ENCODE measurements at regions not wholly inside any gene's neighbourhood (a gene's known extent, or its start where the extent isn't known, plus 50 kb on each side); places are given as distances from the start of the nearest gene placed in this dataset.

DNA sequence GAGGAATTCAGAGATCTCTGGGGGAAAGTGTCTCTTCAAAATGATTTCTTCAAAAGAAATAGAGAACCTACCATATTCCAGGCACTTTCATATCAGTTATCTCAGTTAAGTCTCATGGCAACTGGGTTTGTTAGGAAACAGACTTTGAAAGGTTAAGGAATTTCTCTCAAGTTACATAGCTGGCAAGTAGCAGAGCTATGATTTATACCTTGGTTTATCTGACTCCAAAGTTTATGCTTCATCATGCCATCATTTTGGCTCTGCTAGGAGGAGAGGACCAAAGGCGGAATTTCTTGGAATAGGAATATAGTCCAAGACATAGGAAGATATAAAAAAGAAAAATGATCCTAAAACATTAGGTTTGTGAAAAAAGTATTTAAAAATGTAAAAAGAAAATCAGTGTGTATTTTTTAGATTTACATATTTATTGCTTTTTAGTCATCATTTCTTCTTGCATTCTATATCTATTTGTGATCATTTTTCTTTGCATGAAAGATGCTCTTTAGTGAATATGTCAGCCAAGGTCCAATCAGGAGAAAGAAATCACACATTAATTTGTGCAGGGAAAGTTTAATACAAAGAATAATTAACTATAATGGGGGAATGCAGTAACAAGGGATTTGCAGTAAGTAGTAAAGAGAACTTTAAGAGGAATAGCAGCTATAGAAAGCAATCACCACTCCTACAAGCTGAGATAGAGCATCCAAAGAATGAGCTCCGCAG, 199.1 kb upstream of the ZBED5 start:
- Histone ChIP-seq H3K4me2 (ENCODE audit: low read length) (no peak overlapping the region), H3K4me3 (ENCODE audit: low read depth, low read length, poor library complexity, severe bottlenecking) (no peak overlapping the region), H3K4me1 (ENCODE audit: insufficient read depth, low read length, poor library complexity, severe bottlenecking) (no peaks in the 10 kb centered on the region), H4K20me1 (ENCODE audit: insufficient read depth, low read length) (no peaks in the 10 kb centered on the region), H3K36me3 (ENCODE audit: insufficient read depth, low read length) (no peaks in the 10 kb centered on the region), H3K9me3 (ENCODE audit: low read length) (no peaks in the 10 kb centered on the region), H2AFZ (ENCODE audit: low read length) (no peak overlapping the region), H3K9me2 (ENCODE audit: insufficient read depth, low read length) (no peaks in the 10 kb centered on the region), H3K27ac (ENCODE audit: low read depth, low read length, poor library complexity, severe bottlenecking) (no peak overlapping the region), H3K79me2 (ENCODE audit: insufficient read depth, low read depth, low read length) (no peaks in the 10 kb centered on the region)
- no peak for DNase-seq (ENCODE audit: low spot score)
- ChIA-PET CTCF (ENCODE audit: unreplicated experiment) (no interaction called here), POLR2A (no interaction called here)
- BruUV-seq (replicated peaks), result no TSS peak
- intact Hi-C loops (cut with micrococcal nuclease; ENCODE audit: unreplicated experiment), result no loop called here
- TF ChIP-seq EZH2phosphoT487 (IDR thresholded peaks at IDR 0.05; ENCODE audit: borderline replicate concordance, low read depth, low read length) (no peak), CTCF (conservative IDR thresholded peaks at IDR 0.05; ENCODE audit: low read length) (no peak)

DNA sequence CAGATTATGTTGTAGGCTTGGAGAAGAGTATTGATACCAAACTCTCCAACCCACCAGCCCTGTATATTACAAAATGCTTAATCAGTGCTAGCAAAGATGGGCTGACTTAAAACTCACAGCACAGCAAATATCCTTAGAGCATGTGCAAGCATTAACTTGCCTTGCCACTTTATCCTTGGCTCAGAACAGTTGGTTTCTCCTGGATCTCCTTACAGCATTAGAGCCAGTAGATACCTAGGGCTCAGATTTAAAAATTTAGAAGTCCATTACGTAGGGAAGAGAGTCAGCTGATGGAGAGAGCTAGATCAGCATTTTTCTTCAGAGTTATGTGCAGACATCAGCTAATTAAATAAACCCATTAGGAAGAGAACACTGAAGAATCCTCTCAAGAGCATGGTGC, 198.5 kb upstream of the ZBED5 start:
- no peaks in the 10 kb centered on the region for H3K9me2 ChIP-seq (ENCODE audit: insufficient read depth, low read length)
- intact Hi-C loops (cut with micrococcal nuclease; ENCODE audit: unreplicated experiment), result no loop called here
- ChIA-PET CTCF (ENCODE audit: unreplicated experiment) (no interaction called here), POLR2A (no interaction called here)
- H3K27ac ChIP-seq (ENCODE audit: low read depth, low read length, poor library complexity, severe bottlenecking), result no peak overlapping the region
- no peak for DNase-seq (ENCODE audit: low spot score)
- H3K4me3 ChIP-seq (ENCODE audit: low read depth, low read length, poor library complexity, severe bottlenecking), result no peak overlapping the region
- no peak overlapping the region for H3K4me2 ChIP-seq (ENCODE audit: low read length)
- no TSS peak for BruUV-seq (replicated peaks)
- no peaks in the 10 kb centered on the region for H3K79me2 ChIP-seq (ENCODE audit: insufficient read depth, low read depth, low read length)
- H3K36me3 ChIP-seq (ENCODE audit: insufficient read depth, low read length), result no peaks in the 10 kb centered on the region
- H2AFZ ChIP-seq (ENCODE audit: low read length), result no peak overlapping the region
- no peaks in the 10 kb centered on the region for H3K4me1 ChIP-seq (ENCODE audit: insufficient read depth, low read length, poor library complexity, severe bottlenecking)
- no peaks in the 10 kb centered on the region for H3K9me3 ChIP-seq (ENCODE audit: low read length)
- TF ChIP-seq CTCF (conservative IDR thresholded peaks at IDR 0.05; ENCODE audit: low read length) (no peak), EZH2phosphoT487 (IDR thresholded peaks at IDR 0.05; ENCODE audit: borderline replicate concordance, low read depth, low read length) (no peak)
- no peaks in the 10 kb centered on the region for H4K20me1 ChIP-seq (ENCODE audit: insufficient read depth, low read length)

- H3K4me3 ChIP-seq (ENCODE audit: low read depth, low read length, poor library complexity, severe bottlenecking), result no peak overlapping the region
- BruUV-seq (replicated peaks), result no TSS peak
- TF ChIP-seq CTCF (conservative IDR thresholded peaks at IDR 0.05; ENCODE audit: low read length), result no peak
- TF ChIP-seq EZH2phosphoT487 (IDR thresholded peaks at IDR 0.05; ENCODE audit: borderline replicate concordance, low read depth, low read length), result no peak
- H3K4me1 ChIP-seq (ENCODE audit: insufficient read depth, low read length, poor library complexity, severe bottlenecking), result no peaks in the 10 kb centered on the region
- DNase-seq (ENCODE audit: low spot score), result no peak
- H4K20me1 ChIP-seq (ENCODE audit: insufficient read depth, low read length), result no peaks in the 10 kb centered on the region
- no peak overlapping the region for H3K27ac ChIP-seq (ENCODE audit: low read depth, low read length, poor library complexity, severe bottlenecking)
- H2AFZ ChIP-seq (ENCODE audit: low read length), result no peak overlapping the region
- ChIA-PET CTCF (ENCODE audit: unreplicated experiment) (interaction anchor here (0.6 kb wide), 1 partner anchor 793 kb away, joined by 3 read pairs; no protein-coding TSS in a partner anchor), POLR2A (no interaction called here)
- no peak overlapping the region for H3K4me2 ChIP-seq (ENCODE audit: low read length)
- H3K9me3 ChIP-seq (ENCODE audit: low read length), result no peaks in the 10 kb centered on the region
- H3K9me2 ChIP-seq (ENCODE audit: insufficient read depth, low read length), result no peaks in the 10 kb centered on the region
- H3K79me2 ChIP-seq (ENCODE audit: insufficient read depth, low read depth, low read length), result no peaks in the 10 kb centered on the region
- intact Hi-C loops (cut with micrococcal nuclease; ENCODE audit: unreplicated experiment), result no loop called here
- H3K36me3 ChIP-seq (ENCODE audit: insufficient read depth, low read length), result no peaks in the 10 kb centered on the region
These were observed 190.2 kb upstream of the ZBED5 start for GRCh38 chr11:11047851-11048610.

Measured in OCI-LY7 (cell line).